ENCODE measurements at regions not wholly inside any gene's neighbourhood (a gene's known extent, or its start where the extent isn't known, plus 50 kb on each side); places are given as distances from the start of the nearest gene placed in this dataset.

GRCh38 chr5:114838937-114839336 is 330.8 kb downstream of the TRIM36 start:
- no peaks in the 10 kb centered on the region for H3K36me3 Mint-ChIP-seq
- no peaks in the 10 kb centered on the region for H3K4me1 Mint-ChIP-seq (ENCODE audit: low read depth in 2 of 2)
- H3K27ac Mint-ChIP-seq, result no peak overlapping the region
- DNase-seq (ENCODE audit: low spot score), result no peak
- no peak for ATAC-seq
- peaks cover 4% of the 10 kb centered on the region for H3K9me3 Mint-ChIP-seq
- no peaks in the 10 kb centered on the region for H3K27me3 Mint-ChIP-seq
- no peak overlapping the region for H3K4me3 Mint-ChIP-seq

DNA sequence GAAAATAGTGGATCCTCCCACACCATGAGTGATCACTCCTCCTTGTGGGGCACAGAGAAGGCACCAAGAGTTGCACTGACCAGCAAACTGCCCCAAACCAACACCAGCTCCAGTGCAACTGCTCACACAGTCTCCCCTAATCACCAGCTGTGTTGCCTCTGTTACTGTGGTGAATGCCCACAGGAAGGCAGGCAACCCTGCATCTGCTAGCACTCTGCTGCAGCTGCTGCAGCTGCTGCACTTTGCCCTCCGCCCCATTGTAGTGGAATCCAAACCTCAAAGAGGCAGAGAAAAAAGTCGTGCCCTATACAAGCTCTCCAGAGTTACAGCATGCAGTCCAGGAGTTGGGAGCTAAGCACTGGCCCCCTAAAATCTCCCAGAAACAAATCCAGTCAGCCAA is 339.6 kb downstream of the TRIM36 start:
- peak in 1 of 2 donors; percentile 6 for ATAC-seq
- H3K4me3 Mint-ChIP-seq, result no peak overlapping the region
- H3K9me3 Mint-ChIP-seq, result peaks cover 23% of the 10 kb centered on the region
- no peaks in the 10 kb centered on the region for H3K36me3 Mint-ChIP-seq
- H3K4me1 Mint-ChIP-seq (ENCODE audit: low read depth in 2 of 2), result peaks cover 0 to 13% of the 10 kb centered on the region in 2 donors
- DNase-seq (ENCODE audit: low spot score), result no peak
- no peaks in the 10 kb centered on the region for H3K27me3 Mint-ChIP-seq
- no peak overlapping the region for H3K27ac Mint-ChIP-seq

- no peaks in the 10 kb centered on the region for H3K4me1 Mint-ChIP-seq (ENCODE audit: low read depth in 2 of 2)
- DNase-seq (ENCODE audit: low spot score), result no peak
- H3K27ac Mint-ChIP-seq, result no peak overlapping the region
- H3K9me3 Mint-ChIP-seq, result peaks cover 7% of the 10 kb centered on the region
- no peaks in the 10 kb centered on the region for H3K27me3 Mint-ChIP-seq
- no peak overlapping the region for H3K4me3 Mint-ChIP-seq
- peaks cover 4% of the 10 kb centered on the region for H3K36me3 Mint-ChIP-seq
- ATAC-seq, result no peak
Measured at GRCh38 chr5:114822863-114823262, 346.8 kb downstream of the TRIM36 start.

DNA sequence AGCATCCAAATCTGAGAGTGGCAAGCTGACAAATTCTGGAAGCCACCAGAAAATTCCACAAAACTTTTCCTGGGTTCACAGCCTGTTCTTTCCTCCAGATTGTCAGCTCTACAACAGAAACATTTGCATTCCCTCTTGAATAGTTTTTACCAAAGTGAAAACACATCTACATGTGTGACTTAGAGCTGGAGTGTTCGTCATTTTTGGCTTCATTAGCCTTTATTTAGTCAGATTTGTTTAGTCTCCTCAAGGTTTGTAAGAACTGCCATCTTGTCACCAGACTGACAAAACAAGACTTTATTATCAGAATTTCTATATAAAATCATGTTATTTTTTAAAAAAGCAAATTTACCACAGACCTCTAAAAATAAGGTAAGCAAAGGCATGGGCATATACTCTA is 347.3 kb downstream of the TRIM36 start:
- Mint-ChIP-seq H3K27me3 (no peaks in the 10 kb centered on the region), H3K4me1 (ENCODE audit: low read depth in 2 of 2) (no peaks in the 10 kb centered on the region), H3K4me3 (no peak overlapping the region), H3K27ac (no peak overlapping the region), H3K36me3 (peaks cover 7% of the 10 kb centered on the region), H3K9me3 (peaks cover 8% of the 10 kb centered on the region)
- DNase-seq (ENCODE audit: low spot score), result no peak
- ATAC-seq, result no peak

DNA sequence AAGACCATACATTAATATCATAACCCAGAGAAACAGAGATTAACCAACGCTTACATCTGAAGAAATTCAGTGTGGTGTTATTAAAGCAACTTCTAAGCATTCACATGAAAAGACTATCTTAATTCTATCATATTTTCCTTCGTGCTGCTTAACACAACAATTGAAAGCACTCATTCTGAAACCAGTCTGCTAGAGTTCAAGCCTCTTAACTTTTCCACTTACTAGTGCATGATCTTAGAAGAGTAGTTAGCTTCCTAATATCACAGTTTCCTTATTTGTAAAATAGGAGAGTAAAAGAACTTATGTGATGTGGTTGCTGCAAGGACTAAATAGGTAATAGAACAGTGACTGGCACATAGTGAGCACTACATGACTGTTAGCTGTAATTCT is 379.3 kb downstream of the TRIM36 start:
- Mint-ChIP-seq H3K27me3 (peaks cover 7 to 8% of the 10 kb centered on the region in 2 donors), H3K36me3 (no peaks in the 10 kb centered on the region), H3K27ac (no peak overlapping the region), H3K4me1 (ENCODE audit: low read depth in 2 of 2) (no peaks in the 10 kb centered on the region), H3K4me3 (no peak overlapping the region), H3K9me3 (no peaks in the 10 kb centered on the region)
- no peak for ATAC-seq
- DNase-seq (ENCODE audit: low spot score), result no peak

- H3K4me3 Mint-ChIP-seq, result no peak overlapping the region
- DNase-seq (ENCODE audit: low spot score) (no peak), ATAC-seq (no peak)
- no peaks in the 10 kb centered on the region for H3K4me1 Mint-ChIP-seq (ENCODE audit: low read depth in 2 of 2)
- peaks cover 7 to 8% of the 10 kb centered on the region in 2 donors for H3K27me3 Mint-ChIP-seq
- no peaks in the 10 kb centered on the region for H3K9me3 Mint-ChIP-seq
- H3K36me3 Mint-ChIP-seq, result no peaks in the 10 kb centered on the region
- no peak overlapping the region for H3K27ac Mint-ChIP-seq
Measured at GRCh38 chr5:114789773-114790402, 379.8 kb downstream of the TRIM36 start.

GRCh38 chr5:114782869-114783268 is 386.8 kb downstream of the TRIM36 start:
- ATAC-seq (no peak), DNase-seq (ENCODE audit: low spot score) (no peak)
- H3K36me3 Mint-ChIP-seq, result no peaks in the 10 kb centered on the region
- H3K27ac Mint-ChIP-seq, result no peak overlapping the region
- no peaks in the 10 kb centered on the region for H3K27me3 Mint-ChIP-seq
- no peaks in the 10 kb centered on the region for H3K4me1 Mint-ChIP-seq (ENCODE audit: low read depth in 2 of 2)
- H3K9me3 Mint-ChIP-seq, result no peaks in the 10 kb centered on the region
- H3K4me3 Mint-ChIP-seq, result no peak overlapping the region

- ATAC-seq, result no peak
- Mint-ChIP-seq H3K27me3 (no peaks in the 10 kb centered on the region), H3K4me1 (ENCODE audit: low read depth in 2 of 2) (no peaks in the 10 kb centered on the region), H3K36me3 (no peaks in the 10 kb centered on the region), H3K27ac (no peak overlapping the region), H3K9me3 (no peaks in the 10 kb centered on the region), H3K4me3 (no peak overlapping the region)
- no peak for DNase-seq (ENCODE audit: low spot score)
Measured at GRCh38 chr5:114782177-114782576, 387.5 kb downstream of the TRIM36 start.

- H3K4me3 Mint-ChIP-seq, result no peak overlapping the region
- no peaks in the 10 kb centered on the region for H3K27me3 Mint-ChIP-seq
- H3K36me3 Mint-ChIP-seq, result no peaks in the 10 kb centered on the region
- ATAC-seq, result no peak
- no peak for DNase-seq (ENCODE audit: low spot score)
- no peak overlapping the region for H3K27ac Mint-ChIP-seq
- H3K9me3 Mint-ChIP-seq, result no peaks in the 10 kb centered on the region
- no peaks in the 10 kb centered on the region for H3K4me1 Mint-ChIP-seq (ENCODE audit: low read depth in 2 of 2)
Measured at GRCh38 chr5:114780290-114780689, 389.4 kb downstream of the TRIM36 start.

- H3K27me3 Mint-ChIP-seq, result peaks cover 0 to 8% of the 10 kb centered on the region in 2 donors
- H3K4me1 Mint-ChIP-seq (ENCODE audit: low read depth in 2 of 2), result no peaks in the 10 kb centered on the region
- no peak overlapping the region for H3K27ac Mint-ChIP-seq
- DNase-seq (ENCODE audit: low spot score) (no peak), ATAC-seq (no peak)
- no peak overlapping the region for H3K4me3 Mint-ChIP-seq
- H3K9me3 Mint-ChIP-seq, result no peaks in the 10 kb centered on the region
- H3K36me3 Mint-ChIP-seq, result peaks cover 5% of the 10 kb centered on the region
Measured at GRCh38 chr5:114744406-114744805, 382.5 kb downstream of the KCNN2 start.

- Mint-ChIP-seq H3K4me3 (no peak overlapping the region), H3K9me3 (peaks cover 19% of the 10 kb centered on the region), H3K27ac (no peak overlapping the region), H3K36me3 (peaks cover 5% of the 10 kb centered on the region), H3K27me3 (peaks cover 0 to 2% of the 10 kb centered on the region in 2 donors), H3K4me1 (ENCODE audit: low read depth in 2 of 2) (no peaks in the 10 kb centered on the region)
- DNase-seq (ENCODE audit: low spot score), result no peak
- no peak for ATAC-seq
Measured at GRCh38 chr5:114734238-114734637, 372.4 kb downstream of the KCNN2 start.

- Mint-ChIP-seq H3K9me3 (peaks cover 24% of the 10 kb centered on the region), H3K4me1 (ENCODE audit: low read depth in 2 of 2) (no peaks in the 10 kb centered on the region), H3K36me3 (peaks cover 5% of the 10 kb centered on the region), H3K4me3 (no peak overlapping the region), H3K27me3 (peaks cover 0 to 5% of the 10 kb centered on the region in 2 donors), H3K27ac (no peak overlapping the region)
- ATAC-seq (no peak), DNase-seq (ENCODE audit: low spot score) (no peak)
Measured at GRCh38 chr5:114729986-114730385, 368.1 kb downstream of the KCNN2 start.

DNA sequence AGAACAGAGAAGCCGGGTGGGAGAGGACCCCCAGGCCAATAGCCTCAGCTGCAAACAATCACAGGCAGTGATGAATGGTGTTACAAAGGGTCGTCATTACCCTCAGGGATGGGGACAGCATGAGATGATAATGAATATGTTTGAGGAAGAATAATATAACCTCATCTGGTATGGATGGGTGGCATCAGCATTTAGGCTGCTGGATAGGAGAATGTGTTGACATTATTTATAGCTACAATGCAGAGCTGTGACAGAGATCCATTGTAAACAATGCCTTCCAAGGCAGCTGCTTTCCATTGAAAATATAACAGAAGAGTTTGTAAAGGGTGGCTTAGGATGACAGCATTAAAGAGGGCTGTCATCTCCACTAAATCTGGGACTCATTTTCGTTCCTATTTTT is 365.5 kb downstream of the KCNN2 start:
- H3K4me1 Mint-ChIP-seq (ENCODE audit: low read depth in 2 of 2), result no peaks in the 10 kb centered on the region
- no peak overlapping the region for H3K27ac Mint-ChIP-seq
- no peak overlapping the region for H3K4me3 Mint-ChIP-seq
- peaks cover 0 to 5% of the 10 kb centered on the region in 2 donors for H3K27me3 Mint-ChIP-seq
- peaks cover 30% of the 10 kb centered on the region for H3K9me3 Mint-ChIP-seq
- ATAC-seq (no peak), DNase-seq (ENCODE audit: low spot score) (no peak)
- H3K36me3 Mint-ChIP-seq, result peaks cover 5% of the 10 kb centered on the region

DNA sequence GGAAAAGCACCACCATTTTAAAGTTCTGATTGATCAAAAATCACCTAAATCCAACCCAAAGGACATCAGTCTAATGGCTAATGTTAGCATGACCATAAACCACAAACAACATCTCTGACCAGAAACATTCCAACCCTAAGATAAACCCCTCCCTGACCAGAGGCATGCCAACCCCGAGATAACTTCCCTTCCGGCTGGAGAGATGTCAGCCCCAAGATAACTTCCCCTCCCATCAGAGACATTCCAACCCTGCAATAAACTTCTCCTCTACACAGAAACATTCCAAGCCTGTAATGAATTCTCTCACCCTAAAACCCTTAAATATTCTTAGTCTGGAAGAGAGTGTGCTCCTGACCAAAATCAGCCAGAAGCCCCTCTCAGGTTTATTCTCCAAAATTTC is 364.3 kb downstream of the KCNN2 start:
- Mint-ChIP-seq H3K4me3 (no peak overlapping the region), H3K9me3 (peaks cover 33% of the 10 kb centered on the region), H3K36me3 (peaks cover 3% of the 10 kb centered on the region), H3K4me1 (ENCODE audit: low read depth in 2 of 2) (no peaks in the 10 kb centered on the region), H3K27ac (no peak overlapping the region), H3K27me3 (peaks cover 0 to 5% of the 10 kb centered on the region in 2 donors)
- ATAC-seq (no peak), DNase-seq (ENCODE audit: low spot score) (no peak)

DNA sequence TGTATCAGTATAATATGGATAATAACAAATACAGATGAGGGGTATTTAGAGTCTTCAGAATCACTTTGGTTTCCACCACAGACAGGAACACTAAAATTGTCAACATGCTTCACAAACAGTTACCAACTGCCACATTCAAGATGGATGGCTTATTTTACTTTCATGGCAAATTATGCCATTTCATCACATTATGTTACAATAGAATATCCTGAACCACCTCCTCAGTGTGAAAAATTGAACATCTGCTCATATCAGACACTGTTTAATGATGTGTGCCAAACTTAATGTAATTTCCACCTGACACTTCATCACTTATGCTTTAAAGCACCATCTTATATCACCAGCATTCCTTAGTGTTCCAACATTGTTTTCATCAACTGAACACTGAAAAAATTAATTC is 357.4 kb downstream of the KCNN2 start:
- no peak overlapping the region for H3K4me3 Mint-ChIP-seq
- no peaks in the 10 kb centered on the region for H3K4me1 Mint-ChIP-seq (ENCODE audit: low read depth in 2 of 2)
- no peaks in the 10 kb centered on the region for H3K27me3 Mint-ChIP-seq
- H3K36me3 Mint-ChIP-seq, result no peaks in the 10 kb centered on the region
- peaks cover 14% of the 10 kb centered on the region for H3K9me3 Mint-ChIP-seq
- ATAC-seq (no peak), DNase-seq (ENCODE audit: low spot score) (no peak)
- H3K27ac Mint-ChIP-seq, result no peak overlapping the region
